Mesothelial cell of epicardium (in vitro differentiated cells): ENCODE measurements at regions not wholly inside any gene's neighbourhood (a gene's known extent, or its start where the extent isn't known, plus 50 kb on each side); places are given as distances from the start of the nearest gene placed in this dataset.

Experiments
- DNase-seq, 2 experiments: peaks; one replicate each; pipeline ENCODE4 v3.0.0; 2021; ENCODE audit warnings: low spot score in 2 of 2; ENCODE audit not compliant: unreplicated experiment in 2 of 2
- H3K27ac Mint-ChIP-seq: 2 replicates; pipeline ENCODE4 v1.8.0; 2021; ENCODE audit warnings: mixed read lengths
- H3K27me3 Mint-ChIP-seq: 2 replicates; pipeline ENCODE4 v1.8.0; 2021; ENCODE audit warnings: low read depth, mixed read lengths
- H3K36me3 Mint-ChIP-seq: 2 replicates; pipeline ENCODE4 v1.8.0; 2021; ENCODE audit warnings: mixed read lengths
- H3K4me1 Mint-ChIP-seq: 2 replicates; pipeline ENCODE4 v1.8.0; 2021; ENCODE audit warnings: mixed read lengths
- H3K4me3 Mint-ChIP-seq: 2 replicates; pipeline ENCODE4 v1.8.0; 2021; ENCODE audit warnings: mild to moderate bottlenecking, moderate library complexity, mixed read lengths
- H3K9me3 Mint-ChIP-seq: 2 replicates; pipeline ENCODE4 v1.8.0; 2021; ENCODE audit warnings: mixed read lengths
- CTCF ChIP-seq: fragments of 200-600 bp; sonication (generic); IDR thresholded peaks from one replicate; pipeline ENCODE4 v1.5.0; 2021; ENCODE audit warnings: antibody characterized with exemption; ENCODE audit not compliant: unreplicated experiment

- no peak overlapping the region for H3K4me3 Mint-ChIP-seq
- peaks cover 13% of the 10 kb centered on the region for H3K27me3 Mint-ChIP-seq
- H3K9me3 Mint-ChIP-seq: no peaks in the 10 kb centered on the region
- TF ChIP-seq CTCF: no peak
- no peak overlapping the region for H3K27ac Mint-ChIP-seq
- no peak for DNase-seq
- no peaks in the 10 kb centered on the region for H3K36me3 Mint-ChIP-seq
- H3K4me1 Mint-ChIP-seq: peaks cover 5% of the 10 kb centered on the region
Measured at GRCh38 chr3:38969317-38970235, 82.2 kb downstream of the SCN11A start.

- H3K9me3 Mint-ChIP-seq: no peaks in the 10 kb centered on the region
- TF ChIP-seq CTCF: no peak
- H3K4me1 Mint-ChIP-seq: peaks cover 5% of the 10 kb centered on the region
- no peak overlapping the region for H3K4me3 Mint-ChIP-seq
- H3K27me3 Mint-ChIP-seq: peaks cover 13% of the 10 kb centered on the region
- no peak overlapping the region for H3K27ac Mint-ChIP-seq
- DNase-seq: no peak
- H3K36me3 Mint-ChIP-seq: no peaks in the 10 kb centered on the region
Measured at GRCh38 chr3:38968891-38969290, 82.9 kb downstream of the SCN11A start.

GRCh38 chr3:38968403-38968802 lies 83.3 kb downstream of the SCN11A start:
- H3K27ac Mint-ChIP-seq: no peak overlapping the region

GRCh38 chr3:38967693-38967989 lies 84.1 kb downstream of the SCN11A start:
- H3K4me3 Mint-ChIP-seq: no peak overlapping the region
- peaks cover 12% of the 10 kb centered on the region for H3K27me3 Mint-ChIP-seq
- H3K27ac Mint-ChIP-seq: no peak overlapping the region
- H3K9me3 Mint-ChIP-seq: no peaks in the 10 kb centered on the region
- no peak for DNase-seq
- H3K36me3 Mint-ChIP-seq: no peaks in the 10 kb centered on the region
- TF ChIP-seq CTCF: no peak
- H3K4me1 Mint-ChIP-seq: peaks cover 5% of the 10 kb centered on the region

More at GRCh38 chr3:38968403-38968802, 83.3 kb downstream of the SCN11A start:
- peaks cover 5% of the 10 kb centered on the region for H3K4me1 Mint-ChIP-seq
- DNase-seq: no peak
- H3K27me3 Mint-ChIP-seq: peaks cover 13% of the 10 kb centered on the region
- no peaks in the 10 kb centered on the region for H3K36me3 Mint-ChIP-seq
- TF ChIP-seq CTCF: no peak
- H3K4me3 Mint-ChIP-seq: no peak overlapping the region
- H3K9me3 Mint-ChIP-seq: no peaks in the 10 kb centered on the region

GRCh38 chr3:38966811-38967692 lies 84.7 kb downstream of the SCN11A start:
- no peak overlapping the region for H3K4me3 Mint-ChIP-seq
- TF ChIP-seq CTCF: no peak
- no peaks in the 10 kb centered on the region for H3K36me3 Mint-ChIP-seq
- no peaks in the 10 kb centered on the region for H3K9me3 Mint-ChIP-seq
- peaks cover 7% of the 10 kb centered on the region for H3K4me1 Mint-ChIP-seq
- no peak for DNase-seq
- H3K27me3 Mint-ChIP-seq: peaks cover 11% of the 10 kb centered on the region
- no peak overlapping the region for H3K27ac Mint-ChIP-seq
